SK-N-SH (cell line): ENCODE measurements at regions not wholly inside any gene's neighbourhood (a gene's known extent, or its start where the extent isn't known, plus 50 kb on each side); places are given as distances from the start of the nearest gene placed in this dataset.

ENCODE experiments used
- CTCF ChIA-PET: fragments of 300-600, 350-600 bp; formaldehyde crosslinking; extraction: SDS; loops from one replicate; lab custom pipeline; 2021; lab: Yijun Ruan, JAX
- POLR2A ChIA-PET: fragments of 350-600 bp; sonication (Branson Sonifier 250); formaldehyde crosslinking; extraction: SDS; loops from one replicate; lab custom pipeline; 2020; ENCODE audit warnings: antibody characterized with exemption, inconsistent platforms; lab: Yijun Ruan, JAX
- DNase-seq: peaks from one replicate; pipeline ENCODE4 v3.0.0; 2012
- H2AFZ ChIP-seq: fragments of 200-600 bp; sonication (generic); 2 replicates; pipeline ENCODE4 v1.8.1; 2016; ENCODE audit warnings: antibody characterized with exemption, mild to moderate bottlenecking, low read depth
- H3F3A ChIP-seq: fragments of 200-600 bp; sonication (generic); replicated peaks from 2 replicates; pipeline ENCODE3; 2016; ENCODE audit warnings: antibody characterized with exemption, mild to moderate bottlenecking; ENCODE audit not compliant: insufficient read depth
- H3K27ac ChIP-seq, 2 experiments: fragments of 200-500 bp in 1 of 2; fragments of 200-600 bp in 1 of 2; sonication (Bioruptor generic) in 1 of 2; sonication (generic), shearing (Covaris generic) in 1 of 2; 2 replicates each; pipeline versions ENCODE4 v1.5.1 to v1.6.1; 2014 to 2016; ENCODE audit warnings: low read depth in 2 of 2, inconsistent platforms in 1 of 2, low read length in 1 of 2, mild to moderate bottlenecking in 1 of 2, mixed read lengths in 1 of 2
- H3K27me3 ChIP-seq: fragments of 200-600 bp; sonication (generic), shearing (Covaris generic); 2 replicates; pipeline ENCODE4 v1.6.1; 2016; ENCODE audit warnings: mixed run types; ENCODE audit not compliant: insufficient read depth
- H3K36me3 ChIP-seq, 2 experiments: fragments of 200-500 bp in 1 of 2; fragments of 200-600 bp in 1 of 2; sonication (Bioruptor generic) in 1 of 2; sonication (generic) in 1 of 2; replicated peaks in 1 of 2; 2 replicates each; pipeline versions ENCODE3 to v1.5.1; 2014 to 2016; ENCODE audit warnings: low read length in 1 of 2, mild to moderate bottlenecking in 1 of 2; ENCODE audit not compliant: insufficient read depth in 2 of 2, control insufficient read depth in 1 of 2
- H3K4me1 ChIP-seq, 2 experiments: fragments of 200-500 bp in 1 of 2; fragments of 200-600 bp in 1 of 2; sonication (Bioruptor generic) in 1 of 2; sonication (generic), shearing (Covaris generic) in 1 of 2; 2 replicates each; pipeline versions ENCODE4 v1.5.1 to v1.6.1; 2014 to 2016; ENCODE audit warnings: low read depth in 1 of 2, low read length in 1 of 2, mixed run types in 1 of 2; ENCODE audit not compliant: insufficient read depth in 2 of 2, control insufficient read depth in 1 of 2
- H3K4me2 ChIP-seq: fragments of 200-600 bp; sonication (generic), shearing (Covaris generic); 2 replicates; pipeline ENCODE4 v1.6.1; 2017; ENCODE audit warnings: mixed run types
- H3K4me3 ChIP-seq, 2 experiments: fragments of 200-500 bp in 1 of 2; fragments of 200-600 bp in 1 of 2; sonication (Bioruptor generic) in 1 of 2; sonication (generic), shearing (Covaris generic) in 1 of 2; 2 replicates each; pipeline versions ENCODE4 v1.5.1 to v1.8.1; 2014 to 2016; ENCODE audit warnings: low read depth in 2 of 2, inconsistent platforms in 1 of 2, low read length in 1 of 2, mild to moderate bottlenecking in 1 of 2, mixed read lengths in 1 of 2, moderate library complexity in 1 of 2
- H3K79me2 ChIP-seq: fragments of 200-600 bp; sonication (generic); 2 replicates; pipeline ENCODE4 v1.8.1; 2017; ENCODE audit warnings: mild to moderate bottlenecking; ENCODE audit not compliant: insufficient read depth
- H3K9ac ChIP-seq: fragments of 200-600 bp; sonication (generic); 2 replicates; pipeline ENCODE4 v1.6.1; 2017; ENCODE audit warnings: mixed run types
- H3K9me2 ChIP-seq: fragments of 200-600 bp; sonication (generic); 2 replicates; pipeline ENCODE4 v1.6.1; 2017; ENCODE audit warnings: mixed run types
- H3K9me3 ChIP-seq: fragments of 200-600 bp; sonication (generic); 2 replicates; pipeline ENCODE4 v1.6.1; 2017; ENCODE audit warnings: mixed run types, mild to moderate bottlenecking, moderate library complexity
- H4K20me1 ChIP-seq: fragments of 200-600 bp; sonication (generic); 2 replicates; pipeline ENCODE4 v1.6.1; 2017; ENCODE audit warnings: mild to moderate bottlenecking, mixed run types; ENCODE audit not compliant: insufficient read depth
- CHD2 ChIP-seq: fragments of 150-350 bp; IDR thresholded peaks from 2 replicates; pipeline ENCODE4 v1.6.1; 2018; ENCODE audit warnings: low read length; ENCODE audit not compliant: partially characterized antibody
- CTCF ChIP-seq: fragments of 200-600 bp; sonication (generic); IDR thresholded peaks from 2 replicates; pipeline ENCODE4 v1.6.1; 2017; ENCODE audit warnings: antibody characterized with exemption, mild to moderate bottlenecking, moderate library complexity
- EP300 ChIP-seq, 2 experiments: IDR thresholded peaks; 2 replicates each; pipeline versions ENCODE4 v1.4.0 to v1.6.1; 2012; ENCODE audit warnings: borderline replicate concordance in 1 of 2, low read depth in 1 of 2, low read length in 1 of 2
- FOXM1 ChIP-seq: IDR thresholded peaks from 2 replicates; pipeline ENCODE4 v1.4.0; 2012; ENCODE audit warnings: low read depth, mild to moderate bottlenecking
- GABPA ChIP-seq: IDR thresholded peaks from 2 replicates; pipeline ENCODE4 v1.4.0; 2012; ENCODE audit warnings: low read depth, mild to moderate bottlenecking
- IRF3 ChIP-seq: fragments of 150-350 bp; IDR thresholded peaks from 2 replicates; pipeline ENCODE4 v1.6.1; 2016; ENCODE audit warnings: mild to moderate bottlenecking, low read depth, low read length
- MAX ChIP-seq: IDR thresholded peaks from 2 replicates; pipeline ENCODE4 v1.4.0; 2012; ENCODE audit warnings: low read depth
- MXI1 ChIP-seq: IDR thresholded peaks from 2 replicates; pipeline ENCODE4 v1.6.1; 2012; ENCODE audit warnings: mild to moderate bottlenecking, low read depth, low read length, improper control_type of control experiment
- NRF1 ChIP-seq: IDR thresholded peaks from 2 replicates; pipeline ENCODE4 v1.6.1; 2012; ENCODE audit warnings: low read depth, mild to moderate bottlenecking, low read length
- POLR2AphosphoS5 ChIP-seq: IDR thresholded peaks from 2 replicates; pipeline ENCODE4 v1.6.1; 2012; ENCODE audit warnings: low read depth, low read length
- RAD21 ChIP-seq: IDR thresholded peaks from 2 replicates; pipeline ENCODE4 v1.6.1; 2012; ENCODE audit warnings: mild to moderate bottlenecking, low read length
- RCOR1 ChIP-seq: fragments of 150-350 bp; IDR thresholded peaks from 2 replicates; pipeline ENCODE4 v1.6.1; 2017; ENCODE audit warnings: antibody characterized with exemption, low read length
- RXRA ChIP-seq: IDR thresholded peaks from 2 replicates; pipeline ENCODE4 v1.4.0; 2012; ENCODE audit warnings: low read depth, mild to moderate bottlenecking, borderline replicate concordance
- TAF1 ChIP-seq: IDR thresholded peaks from 2 replicates; pipeline ENCODE4 v1.6.1; 2012; ENCODE audit warnings: low read depth, mild to moderate bottlenecking, low read length, moderate library complexity, borderline replicate concordance
- TCF12 ChIP-seq: IDR thresholded peaks from 2 replicates; pipeline ENCODE4 v1.4.0; 2012
- YY1 ChIP-seq: IDR thresholded peaks from 2 replicates; pipeline ENCODE4 v1.4.0; 2012; ENCODE audit warnings: low read depth, mild to moderate bottlenecking
- WGBS: methylation state at CpG from one replicate; pipeline ENCODE4 v1.1.6; 2017; ENCODE audit warnings: low lambda C conversion rate; 5-methylcytosine and 5-hydroxymethylcytosine counted together

- Histone ChIP-seq H2AFZ (no peak overlapping the region), H3K79me2 (no peaks in the 10 kb centered on the region)
- CTCF ChIA-PET, result interaction anchor here (1.6 to 1.7 kb wide), 2 partner anchors 10 to 227 kb away, joined by 4 to 5 read pairs; no protein-coding TSS in a partner anchor
Observed at GRCh38 chr1:29858646-29859045, 622.3 kb downstream of the PTPRU start.

More at GRCh38 chr1:29858646-29859045, 622.3 kb downstream of the PTPRU start:
- Histone ChIP-seq H3F3A (no peaks in the 10 kb centered on the region), H3K9ac (no peak overlapping the region), H4K20me1 (no peaks in the 10 kb centered on the region), H3K4me1 (peaks cover 2% of the 10 kb centered on the region in 2 experiments; a peak in 2 of 4 replicates), H3K36me3 (no peaks in the 10 kb centered on the region), H3K9me3 (no peaks in the 10 kb centered on the region), H3K27me3 (no peaks in the 10 kb centered on the region), H3K9me2 (no peaks in the 10 kb centered on the region), H3K4me2 (no peak overlapping the region), H3K4me3 (no peak overlapping the region), H3K27ac (no peak overlapping the region)
- TF ChIP-seq EP300 (IDR thresholded peaks at IDR 0.05; ENCODE audit: borderline replicate concordance in 1 of 2, low read depth in 1 of 2, low read length in 1 of 2) (no peak), CHD2 (no peak), IRF3 (no peak), TAF1 (no peak), CTCF (no peak), NRF1 (no peak), FOXM1 (no peak), RXRA (no peak), RCOR1 (no peak), GABPA (no peak), YY1 (no peak), TCF12 (no peak), MXI1 (no peak), MAX (no peak), POLR2AphosphoS5 (no peak), RAD21 (no peak)
- 24% methylated on average over 6 of the region's 6 CpGs for WGBS
- POLR2A ChIA-PET, result no interaction called here
- DNase-seq, result no peak
